ENCODE measurements at regions not wholly inside any gene's neighbourhood (a gene's known extent, or its start where the extent isn't known, plus 50 kb on each side); places are given as distances from the start of the nearest gene placed in this dataset.

DNA sequence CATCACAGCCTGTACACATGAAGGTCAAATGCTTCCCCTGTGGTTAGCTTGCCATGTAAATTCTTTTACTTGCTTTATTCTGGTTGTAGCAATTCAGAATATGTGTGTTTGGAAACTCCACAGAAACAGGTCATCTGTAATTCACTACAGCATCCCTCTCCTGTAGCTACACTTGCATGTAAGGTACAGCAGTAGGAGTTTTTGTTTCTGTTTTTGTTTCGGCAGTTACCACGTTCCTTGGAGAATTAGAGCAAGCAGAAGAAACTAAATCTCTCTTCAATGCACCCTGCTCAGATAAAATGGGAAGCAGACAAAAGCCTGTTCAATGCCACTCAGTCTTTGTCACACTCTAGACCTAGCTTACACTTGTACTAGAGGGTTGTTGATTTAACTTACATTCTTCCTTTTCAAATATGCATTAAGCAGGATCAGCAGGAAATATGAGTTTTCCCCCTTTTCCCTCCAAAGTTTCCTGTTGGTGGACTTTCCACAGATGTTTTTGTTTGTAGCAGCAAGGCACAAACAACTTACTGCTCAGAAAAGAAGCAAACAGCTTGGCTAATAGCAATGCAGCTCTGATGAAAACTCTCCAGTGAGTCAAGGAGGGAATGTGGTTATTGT, 80.9 kb downstream of the YIPF5 start:
- WGBS, result 23% methylated on average over 2 of the region's 2 CpGs
- H3K27ac ChIP-seq (replicated peaks in 1 of 4), result no peak overlapping the region
- H3K9me3 ChIP-seq, result no peaks in the 10 kb centered on the region
- intact Hi-C loops (cut with DNase I), result no loop called here
- no peak for DNase-seq (ENCODE audit: extremely low spot score)
- H3K4me1 ChIP-seq, result peaks cover 4 to 17% (median 15%) of the 10 kb centered on the region in 4 donors
- no peak overlapping the region for H3K4me3 ChIP-seq
- TF ChIP-seq POLR2A (IDR thresholded peaks at IDR 0.05; ENCODE audit: low read depth), result no peak
- no peak for TF ChIP-seq POLR2AphosphoS5 (IDR thresholded peaks at IDR 0.05)
- TF ChIP-seq, protein P1, sequence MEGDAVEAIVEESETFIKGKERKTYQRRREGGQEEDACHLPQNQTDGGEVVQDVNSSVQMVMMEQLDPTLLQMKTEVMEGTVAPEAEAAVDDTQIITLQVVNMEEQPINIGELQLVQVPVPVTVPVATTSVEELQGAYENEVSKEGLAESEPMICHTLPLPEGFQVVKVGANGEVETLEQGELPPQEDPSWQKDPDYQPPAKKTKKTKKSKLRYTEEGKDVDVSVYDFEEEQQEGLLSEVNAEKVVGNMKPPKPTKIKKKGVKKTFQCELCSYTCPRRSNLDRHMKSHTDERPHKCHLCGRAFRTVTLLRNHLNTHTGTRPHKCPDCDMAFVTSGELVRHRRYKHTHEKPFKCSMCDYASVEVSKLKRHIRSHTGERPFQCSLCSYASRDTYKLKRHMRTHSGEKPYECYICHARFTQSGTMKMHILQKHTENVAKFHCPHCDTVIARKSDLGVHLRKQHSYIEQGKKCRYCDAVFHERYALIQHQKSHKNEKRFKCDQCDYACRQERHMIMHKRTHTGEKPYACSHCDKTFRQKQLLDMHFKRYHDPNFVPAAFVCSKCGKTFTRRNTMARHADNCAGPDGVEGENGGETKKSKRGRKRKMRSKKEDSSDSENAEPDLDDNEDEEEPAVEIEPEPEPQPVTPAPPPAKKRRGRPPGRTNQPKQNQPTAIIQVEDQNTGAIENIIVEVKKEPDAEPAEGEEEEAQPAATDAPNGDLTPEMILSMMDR (IDR thresholded peaks at IDR 0.05), result no peak
- TF ChIP-seq EP300 (IDR thresholded peaks at IDR 0.05), result no peak
- H3K36me3 ChIP-seq, result no peaks in the 10 kb centered on the region
- H3K27me3 ChIP-seq, result no peaks in the 10 kb centered on the region

DNA sequence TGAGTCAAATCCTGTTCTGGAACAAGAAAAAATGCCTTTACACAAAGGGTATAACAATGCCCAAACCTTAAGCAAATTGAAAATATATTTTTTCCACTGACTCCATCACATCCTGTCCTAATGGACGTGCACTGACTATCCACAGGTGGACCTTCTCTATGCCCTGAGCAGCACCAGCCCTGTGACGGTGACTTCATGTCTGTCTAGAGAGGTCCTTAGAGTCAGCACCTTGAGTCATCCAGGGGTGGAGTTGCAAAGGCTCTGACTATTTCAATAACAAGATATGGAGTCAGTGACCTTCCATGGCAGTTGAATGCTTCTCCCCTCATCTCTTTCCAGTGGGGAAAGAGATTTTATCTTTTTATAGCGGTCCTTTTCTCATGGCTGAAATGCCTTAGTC, 78.0 kb downstream of the YIPF5 start:
- DNase-seq (ENCODE audit: extremely low spot score), result no peak
- Histone ChIP-seq H3K27me3 (no peaks in the 10 kb centered on the region), H3K27ac (replicated peaks in 1 of 4) (no peak overlapping the region), H3K4me3 (no peak overlapping the region), H3K9me3 (peaks cover 0 to 8% (median 2%) of the 10 kb centered on the region in 4 donors), H3K4me1 (peaks cover 4 to 17% (median 15%) of the 10 kb centered on the region in 4 donors), H3K36me3 (no peaks in the 10 kb centered on the region)
- intact Hi-C loops (cut with DNase I), result no loop called here
- WGBS, result 91% methylated on average over 3 of the region's 3 CpGs
- no peak for TF ChIP-seq POLR2A (IDR thresholded peaks at IDR 0.05; ENCODE audit: low read depth)
- TF ChIP-seq, protein P1 (IDR thresholded peaks at IDR 0.05), result no peak
- TF ChIP-seq EP300 (IDR thresholded peaks at IDR 0.05), result no peak
- TF ChIP-seq POLR2AphosphoS5 (IDR thresholded peaks at IDR 0.05), result no peak

DNA sequence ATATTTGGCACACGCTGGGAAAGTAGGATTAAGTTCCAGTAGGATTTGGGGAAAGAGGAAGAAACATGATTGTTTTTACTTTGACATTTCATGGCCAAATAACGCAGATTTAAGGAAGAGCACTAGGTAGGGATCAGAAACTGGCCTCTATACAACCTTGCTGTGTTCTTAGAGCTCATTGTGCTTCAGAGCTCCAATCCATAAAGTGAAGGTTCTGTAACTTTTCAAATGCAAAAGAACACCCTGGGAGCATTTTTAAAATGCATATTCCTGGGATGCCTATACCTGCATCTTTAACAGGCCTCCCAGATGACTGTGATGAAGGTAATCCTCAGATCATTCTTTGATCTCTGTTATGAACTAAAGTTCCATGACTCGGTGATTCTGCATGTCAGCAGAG, 77.1 kb downstream of the YIPF5 start:
- Histone ChIP-seq H3K27ac (replicated peaks in 1 of 4) (no peak overlapping the region), H3K27me3 (no peaks in the 10 kb centered on the region), H3K36me3 (no peaks in the 10 kb centered on the region), H3K4me3 (no peak overlapping the region), H3K9me3 (peaks cover 0 to 8% (median 2%) of the 10 kb centered on the region in 4 donors), H3K4me1 (peaks cover 4 to 17% (median 15%) of the 10 kb centered on the region in 4 donors)
- intact Hi-C loops (cut with DNase I), result no loop called here
- no peak for TF ChIP-seq POLR2AphosphoS5 (IDR thresholded peaks at IDR 0.05)
- TF ChIP-seq, protein P1 (IDR thresholded peaks at IDR 0.05), result no peak
- no peak for TF ChIP-seq POLR2A (IDR thresholded peaks at IDR 0.05; ENCODE audit: low read depth)
- TF ChIP-seq EP300 (IDR thresholded peaks at IDR 0.05), result no peak
- 80% methylated on average over 3 of the region's 3 CpGs for WGBS
- no peak for DNase-seq (ENCODE audit: extremely low spot score)

DNA sequence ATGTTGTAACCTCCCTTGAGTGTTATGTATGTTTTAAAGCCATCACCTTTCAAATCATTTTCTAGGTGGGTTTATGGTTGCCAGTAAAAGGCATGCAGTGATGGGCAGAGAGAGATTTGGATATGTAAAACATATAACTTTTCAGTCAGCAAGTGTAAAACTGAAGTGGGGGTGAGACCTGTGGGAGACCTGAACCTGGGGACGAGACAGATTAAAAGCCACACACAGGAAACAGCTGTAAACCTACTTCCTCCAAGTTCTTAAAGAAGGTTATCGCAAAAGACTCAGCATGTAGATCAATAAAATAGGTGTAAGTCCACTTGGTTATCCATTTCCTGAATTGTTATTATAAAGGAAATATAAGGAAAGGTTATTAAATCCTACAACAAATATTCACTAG, 76.6 kb downstream of the YIPF5 start:
- peaks cover 0 to 8% (median 2%) of the 10 kb centered on the region in 4 donors for H3K9me3 ChIP-seq
- H3K36me3 ChIP-seq, result no peaks in the 10 kb centered on the region
- no peaks in the 10 kb centered on the region for H3K27me3 ChIP-seq
- peaks cover under 1 to 12% (median 12%) of the 10 kb centered on the region in 4 donors for H3K4me1 ChIP-seq
- WGBS, result 74% methylated on average over 2 of the region's 2 CpGs
- no peak overlapping the region for H3K27ac ChIP-seq (replicated peaks in 1 of 4)
- no peak for DNase-seq (ENCODE audit: extremely low spot score)
- intact Hi-C loops (cut with DNase I), result no loop called here
- TF ChIP-seq POLR2A (IDR thresholded peaks at IDR 0.05; ENCODE audit: low read depth) (no peak), EP300 (IDR thresholded peaks at IDR 0.05) (no peak), POLR2AphosphoS5 (IDR thresholded peaks at IDR 0.05) (no peak)
- TF ChIP-seq, protein P1 (IDR thresholded peaks at IDR 0.05), result no peak
- no peak overlapping the region for H3K4me3 ChIP-seq

DNA sequence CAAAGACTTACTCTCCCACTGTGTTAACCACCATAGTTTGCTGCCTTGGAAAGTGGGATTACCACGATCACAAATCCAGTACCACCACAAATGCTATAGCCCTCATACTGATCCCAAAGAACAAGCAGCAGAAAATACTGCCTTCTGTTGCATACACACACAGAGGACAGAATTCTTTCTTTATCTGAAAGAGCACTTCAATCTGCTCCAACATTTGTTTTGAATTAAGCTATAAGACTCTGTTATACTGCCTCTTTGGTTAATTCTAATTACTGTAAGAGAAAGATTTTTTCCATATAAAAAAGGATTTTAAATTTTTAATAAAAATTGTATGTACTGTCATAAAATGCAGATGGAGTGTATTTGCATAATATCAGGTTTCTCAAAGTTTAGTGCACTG, 69.8 kb downstream of the YIPF5 start:
- 100% methylated on average over 1 of the region's 1 CpG for WGBS
- Histone ChIP-seq H3K36me3 (no peaks in the 10 kb centered on the region), H3K9me3 (peaks cover 0 to 3% (median 0%) of the 10 kb centered on the region in 4 donors), H3K4me1 (peaks cover 0 to 17% (median 0%) of the 10 kb centered on the region in 4 donors), H3K27me3 (no peaks in the 10 kb centered on the region), H3K27ac (replicated peaks in 1 of 4) (no peak overlapping the region), H3K4me3 (no peak overlapping the region)
- TF ChIP-seq EP300 (IDR thresholded peaks at IDR 0.05), result no peak
- TF ChIP-seq POLR2AphosphoS5 (IDR thresholded peaks at IDR 0.05), result no peak
- TF ChIP-seq, protein P1 (IDR thresholded peaks at IDR 0.05), result no peak
- TF ChIP-seq POLR2A (IDR thresholded peaks at IDR 0.05; ENCODE audit: low read depth), result no peak
- DNase-seq (ENCODE audit: extremely low spot score), result no peak
- intact Hi-C loops (cut with DNase I), result no loop called here
